H1 (cell line): ENCODE measurements at regions not wholly inside any gene's neighbourhood (a gene's known extent, or its start where the extent isn't known, plus 50 kb on each side); places are given as distances from the start of the nearest gene placed in this dataset.

Experiments
- CTCF ChIA-PET: fragments of 300-600 bp; sonication (Branson Sonifier 250); formaldehyde crosslinking; loops from one replicate; lab custom pipeline; 2021; ENCODE audit not compliant: partially characterized antibody; lab: Charles Lee
- POLR2A ChIA-PET: fragments of 300-600 bp; sonication (Branson Sonifier 250); formaldehyde crosslinking; loops from one replicate; lab custom pipeline; 2021; ENCODE audit warnings: inconsistent platforms; ENCODE audit not compliant: partially characterized antibody; lab: Charles Lee
- DNase-seq, 2 experiments: peaks; one replicate each; pipeline versions ENCODE4 v3.0.0 to v3.0.0-alpha.2; 2010 to 2022; ENCODE audit warnings: low spot score in 2 of 2, low read depth in 1 of 2, mixed read lengths in 1 of 2
- FAIRE-seq: peaks from 2 replicates; lab custom pipeline; 2011; peaks lifted over from hg19 to GRCh38; lab: Jason Lieb, UNC
- H2AFZ ChIP-seq: 2 replicates; pipeline ENCODE4 v1.8.1; 2012; ENCODE audit warnings: low read length, inconsistent platforms
- H2AK5ac ChIP-seq: 2 replicates; pipeline ENCODE4 v1.6.1; 2013; ENCODE audit warnings: low read depth, low read length
- H2BK120ac ChIP-seq: replicated peaks from 2 replicates; pipeline ENCODE3; 2013; ENCODE audit warnings: low read depth, low read length, inconsistent platforms
- H2BK12ac ChIP-seq: 2 replicates; pipeline ENCODE4 v1.6.1; 2013; ENCODE audit warnings: low read depth, low read length
- H2BK15ac ChIP-seq: 2 replicates; pipeline ENCODE4 v1.6.1; 2013; ENCODE audit warnings: low read length
- H2BK20ac ChIP-seq: 2 replicates; pipeline ENCODE4 v1.6.1; 2013; ENCODE audit warnings: low read length
- H2BK5ac ChIP-seq: 2 replicates; pipeline ENCODE4 v1.6.1; 2013; ENCODE audit warnings: low read depth, low read length
- H3K14ac ChIP-seq: 2 replicates; pipeline ENCODE4 v1.6.1; 2013; ENCODE audit warnings: inconsistent platforms; ENCODE audit not compliant: insufficient read length
- H3K18ac ChIP-seq: 2 replicates; pipeline ENCODE4 v1.6.1; 2013; ENCODE audit warnings: low read length; ENCODE audit errors: extremely low read depth
- H3K23ac ChIP-seq: 2 replicates; pipeline ENCODE4 v1.6.1; 2013; ENCODE audit warnings: inconsistent platforms; ENCODE audit not compliant: insufficient read length
- H3K23me2 ChIP-seq: 2 replicates; pipeline ENCODE4 v1.6.1; 2013; ENCODE audit warnings: low read depth, low read length
- H3K27ac ChIP-seq: 2 replicates; pipeline ENCODE4 v1.6.1; 2011; ENCODE audit warnings: low read depth, low read length, inconsistent platforms
- H3K27me3 ChIP-seq, 4 experiments: replicated peaks in 1 of 4; 1 replicate in 1 of 4; 2 replicates in 3 of 4; pipeline versions ENCODE4 v1.6.1 to v1.8.1; 2011 to 2013; ENCODE audit warnings: low read length in 3 of 4, mild to moderate bottlenecking in 3 of 4, inconsistent platforms in 2 of 4, mixed read lengths in 2 of 4, moderate library complexity in 1 of 4; ENCODE audit not compliant: control insufficient read depth in 3 of 4, insufficient read depth in 3 of 4; ENCODE audit errors: extremely low read depth in 1 of 4
- H3K36me3 ChIP-seq, 4 experiments: 2 replicates each; pipeline versions ENCODE4 v1.6.1 to v1.8.1; 2011 to 2013; ENCODE audit warnings: mild to moderate bottlenecking in 4 of 4, low read length in 3 of 4, moderate library complexity in 2 of 4, control low read depth in 1 of 4, inconsistent platforms in 1 of 4; ENCODE audit not compliant: insufficient read depth in 4 of 4, control insufficient read depth in 2 of 4
- H3K4ac ChIP-seq: replicated peaks from 2 replicates; pipeline ENCODE3; 2013; ENCODE audit warnings: low read length, low read depth, mixed read lengths, inconsistent platforms; ENCODE audit not compliant: insufficient read length
- H3K4me1 ChIP-seq, 4 experiments: replicated peaks in 1 of 4; 1 replicate in 1 of 4; 2 replicates in 3 of 4; pipeline versions ENCODE4 v1.6.1 to v1.8.1; 2011 to 2013; ENCODE audit warnings: low read length in 3 of 4, inconsistent platforms in 2 of 4, mixed read lengths in 1 of 4; ENCODE audit not compliant: insufficient read depth in 4 of 4, control insufficient read depth in 3 of 4
- H3K4me2 ChIP-seq, 2 experiments: 2 replicates each; pipeline versions ENCODE4 v1.6.1 to v1.8.1; 2011 to 2013; ENCODE audit warnings: low read depth in 2 of 2, low read length in 2 of 2, control low read depth in 1 of 2, inconsistent platforms in 1 of 2, mild to moderate bottlenecking in 1 of 2; ENCODE audit not compliant: insufficient read depth in 1 of 2
- H3K4me3 ChIP-seq, 4 experiments: fragments of 200-600, 300-600 bp in 1 of 4; sonication (generic), shearing (Covaris generic), sonication (Bioruptor Twin) in 1 of 4; 2 replicates each; pipeline versions ENCODE4 v1.5.1 to v1.8.1; 2011 to 2016; ENCODE audit warnings: low read length in 4 of 4, low read depth in 3 of 4, control low read depth in 2 of 4, inconsistent platforms in 2 of 4, mild to moderate bottlenecking in 2 of 4, mixed read lengths in 1 of 4, moderate library complexity in 1 of 4; ENCODE audit not compliant: insufficient read depth in 2 of 4; ENCODE audit errors: extremely low read depth in 1 of 4
- H3K56ac ChIP-seq: replicated peaks from 2 replicates; pipeline ENCODE3; 2013; ENCODE audit warnings: low read depth, mild to moderate bottlenecking, mixed read lengths, low read length, inconsistent platforms; ENCODE audit not compliant: insufficient read length
- H3K79me1 ChIP-seq: 2 replicates; pipeline ENCODE4 v1.6.1; 2013; ENCODE audit warnings: low read depth, low read length, control low read depth
- H3K79me2 ChIP-seq, 2 experiments: 2 replicates each; pipeline versions ENCODE4 v1.6.1 to v1.8.1; 2012 to 2013; ENCODE audit warnings: low read length in 2 of 2, mild to moderate bottlenecking in 2 of 2, inconsistent platforms in 1 of 2; ENCODE audit not compliant: insufficient read depth in 2 of 2, control insufficient read depth in 1 of 2
- H3K9ac ChIP-seq, 4 experiments: replicated peaks in 1 of 4; 1 replicate in 1 of 4; 2 replicates in 3 of 4; pipeline versions ENCODE4 v1.6.1 to v1.8.1; 2011 to 2013; ENCODE audit warnings: low read depth in 3 of 4, low read length in 3 of 4, control low read depth in 2 of 4, mild to moderate bottlenecking in 2 of 4, moderate library complexity in 2 of 4, inconsistent platforms in 1 of 4; ENCODE audit errors: extremely low read depth in 1 of 4
- H3K9me3 ChIP-seq, 2 experiments: 2 replicates each; pipeline versions ENCODE4 v1.6.1 to v1.8.1; 2012 to 2013; ENCODE audit warnings: mild to moderate bottlenecking in 2 of 2, moderate library complexity in 2 of 2, control low read depth in 1 of 2, inconsistent platforms in 1 of 2, low read depth in 1 of 2, low read length in 1 of 2, mixed read lengths in 1 of 2; ENCODE audit not compliant: insufficient read depth in 2 of 2
- H4K20me1 ChIP-seq, 2 experiments: replicated peaks in 1 of 2; 2 replicates each; pipeline versions ENCODE3 to v1.8.1; 2011 to 2013; ENCODE audit warnings: inconsistent platforms in 2 of 2, low read length in 2 of 2, mild to moderate bottlenecking in 1 of 2; ENCODE audit not compliant: insufficient read depth in 2 of 2, control insufficient read depth in 1 of 2
- H4K5ac ChIP-seq: 2 replicates; pipeline ENCODE4 v1.6.1; 2013; ENCODE audit warnings: low read length, low read depth, mixed read lengths, inconsistent platforms; ENCODE audit not compliant: insufficient read length
- H4K8ac ChIP-seq: 2 replicates; pipeline ENCODE4 v1.8.0; 2013; ENCODE audit warnings: mild to moderate bottlenecking, moderate library complexity, low read length, inconsistent platforms; ENCODE audit not compliant: insufficient read depth; ENCODE audit errors: extremely low read depth
- H4K91ac ChIP-seq: replicated peaks from 2 replicates; pipeline ENCODE3; 2013; ENCODE audit warnings: low read length, mixed read lengths, inconsistent platforms; ENCODE audit not compliant: insufficient read length
- CEBPB ChIP-seq: IDR thresholded peaks from 2 replicates; pipeline ENCODE4 v1.6.1; 2012; ENCODE audit warnings: low read depth, low read length
- CTCF ChIP-seq, 3 experiments: IDR thresholded peaks; 1 replicate in 2 of 3; 2 replicates in 1 of 3; pipeline versions ENCODE4 v1.5.1 to v1.6.1; 2011; ENCODE audit warnings: low read length in 3 of 3, mild to moderate bottlenecking in 3 of 3, inconsistent platforms in 2 of 3, low read depth in 1 of 3, moderate library complexity in 1 of 3; ENCODE audit not compliant: insufficient read depth in 1 of 3; ENCODE audit errors: control extremely low read depth in 1 of 3
- EZH2 ChIP-seq: fragments of 200-600 bp; sonication (generic); IDR thresholded peaks from 2 replicates; pipeline ENCODE4 v1.7.1; 2012; ENCODE audit warnings: low read depth, mild to moderate bottlenecking, moderate library complexity, low read length, inconsistent platforms; ENCODE audit not compliant: severe bottlenecking
- FOSL1 ChIP-seq: IDR thresholded peaks from 2 replicates; pipeline ENCODE4 v1.6.1; 2011; ENCODE audit warnings: mild to moderate bottlenecking, low read depth, low read length, moderate library complexity; ENCODE audit not compliant: insufficient read depth
- KDM4A ChIP-seq: IDR thresholded peaks from one replicate; pipeline ENCODE4 v1.7.1; 2012; ENCODE audit warnings: low read depth, mild to moderate bottlenecking, moderate library complexity, low read length, inconsistent platforms; ENCODE audit not compliant: severe bottlenecking
- RAD21 ChIP-seq, 2 experiments: IDR thresholded peaks in 1 of 2; conservative IDR thresholded peaks in 1 of 2; 2 replicates each; pipeline ENCODE4 v1.6.1; 2011; ENCODE audit warnings: low read depth in 2 of 2, low read length in 2 of 2, improper control_type of control experiment in 1 of 2, inconsistent platforms in 1 of 2, mild to moderate bottlenecking in 1 of 2, moderate library complexity in 1 of 2
- RNF2 ChIP-seq: fragments of 200-900, 300-1000 bp; sonication (generic); IDR thresholded peaks from 2 replicates; pipeline ENCODE4 v1.7.1; 2016; ENCODE audit warnings: borderline replicate concordance, low read depth, mild to moderate bottlenecking, antibody characterized with exemption, low read length; ENCODE audit not compliant: poor library complexity, severe bottlenecking; ENCODE audit errors: missing control alignments
- SIRT6 ChIP-seq: IDR thresholded peaks from one replicate; pipeline ENCODE4 v1.7.1; 2012; ENCODE audit warnings: low read length, inconsistent platforms
- SP4 ChIP-seq: IDR thresholded peaks from 2 replicates; pipeline ENCODE4 v1.6.1; 2012; ENCODE audit warnings: low read length, inconsistent platforms
- SUZ12 ChIP-seq: fragments of 200-600 bp; sonication (generic); IDR thresholded peaks from 2 replicates; pipeline ENCODE4 v1.6.1; 2012; ENCODE audit warnings: mild to moderate bottlenecking, inconsistent platforms, low read length, moderate library complexity, mixed read lengths

- TF ChIP-seq FOSL1, result no peak
- TF ChIP-seq, all 59 proteins: peak for 0
Observed at GRCh38 chr3:82198009-82198408, 436.6 kb upstream of the GBE1 start (continued).

DNA sequence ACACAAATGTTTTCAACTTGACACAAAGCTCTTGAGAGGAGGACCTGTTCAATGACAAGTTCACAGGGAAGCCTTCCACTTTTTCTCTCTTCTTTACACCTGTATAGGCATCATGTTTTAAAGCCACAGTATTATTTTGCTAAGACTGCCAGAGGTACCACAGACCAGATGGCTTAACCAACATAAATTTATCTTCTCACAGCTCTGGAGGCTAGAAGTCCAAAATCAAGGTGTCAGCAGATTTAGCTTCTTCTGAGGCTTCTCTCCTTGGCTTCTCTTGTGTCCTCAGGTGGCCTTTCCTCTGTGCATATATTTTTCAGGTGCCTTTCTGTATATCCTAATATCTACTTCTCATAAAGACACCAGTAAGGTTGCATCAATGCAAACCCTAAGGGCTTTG lies 435.2 kb upstream of the GBE1 start:
- Histone ChIP-seq H3K27ac (no peak overlapping the region), H2BK120ac (no peak overlapping the region), H3K23me2 (no peaks in the 10 kb centered on the region), H2BK5ac (no peak overlapping the region), H3K18ac (no peak overlapping the region), H3K23ac (no peak overlapping the region), H2AK5ac (no peak overlapping the region), H3K79me2 (no peaks in the 10 kb centered on the region), H3K9me3 (no peaks in the 10 kb centered on the region), H4K20me1 (no peaks in the 10 kb centered on the region), H2BK15ac (no peak overlapping the region), H4K8ac (no peak overlapping the region), H3K14ac (no peak overlapping the region), H2AFZ (no peak overlapping the region), H2BK12ac (no peak overlapping the region), H3K56ac (no peak overlapping the region), H3K4me1 (no peaks in the 10 kb centered on the region), H3K27me3 (no peaks in the 10 kb centered on the region), H4K91ac (no peak overlapping the region), H2BK20ac (no peak overlapping the region), H3K79me1 (no peaks in the 10 kb centered on the region), H3K9ac (no peak overlapping the region), H3K4ac (no peak overlapping the region), H3K36me3 (no peaks in the 10 kb centered on the region), H3K4me2 (no peak overlapping the region), H3K4me3 (no peak overlapping the region), H4K5ac (no peak overlapping the region)
- no peak for FAIRE-seq
- ChIA-PET CTCF (interaction anchor here (0.8 to 0.9 kb wide), 2 partner anchors 13 to 286 kb away, joined by 3 read pairs; no protein-coding TSS in a partner anchor), POLR2A (no interaction called here)
- no peak for DNase-seq
- TF ChIP-seq CTCF (IDR thresholded peaks at IDR 0.05; ENCODE audit: control extremely low read depth in 1 of 3, insufficient read depth in 1 of 3, low read depth in 1 of 3, low read length in 3 of 3) (no peak), EZH2 (no peak), SIRT6 (no peak), KDM4A (no peak), SP4 (no peak), RNF2 (no peak), SUZ12 (no peak), CEBPB (no peak), RAD21 (IDR thresholded peaks at IDR 0.05 in 1 of 2, conservative IDR thresholded peaks at IDR 0.05 in 1 of 2; ENCODE audit: low read depth in 2 of 2, low read length in 2 of 2) (no peak)
